Brain microvascular endothelial cell (primary cell): ENCODE measurements at regions not wholly inside any gene's neighbourhood (a gene's known extent, or its start where the extent isn't known, plus 50 kb on each side); places are given as distances from the start of the nearest gene placed in this dataset.
A peak's percentile ranks its signal among the peaks of the same experiment; 100 is the strongest.
"Not testable (repeated sequence)": the region's sequence is repeated elsewhere in the genome, so short reads cannot be mapped to it uniquely, and the experiment has no call there.

Experiments
- DNase-seq: peaks from one replicate; pipeline ENCODE4 v3.0.0-alpha.2; 2020
- H3K27ac ChIP-seq: fragments of 250-450 bp; sonication (Bioruptor Pico); 2 replicates; pipeline ENCODE4 v1.5.1; 2020; ENCODE audit warnings: mild to moderate bottlenecking, moderate library complexity
- H3K27me3 ChIP-seq: fragments of 250-450 bp; sonication (Bioruptor Pico); replicated peaks from 2 replicates; pipeline ENCODE4 v1.5.1; 2020; ENCODE audit warnings: mild to moderate bottlenecking
- H3K36me3 ChIP-seq: fragments of 250-450 bp; sonication (Bioruptor Pico); replicated peaks from 2 replicates; pipeline ENCODE4 v1.5.1; 2020; ENCODE audit warnings: mild to moderate bottlenecking
- H3K4me3 ChIP-seq: 2 replicates; pipeline ENCODE4 v1.5.1; 2011; ENCODE audit warnings: low read depth, mild to moderate bottlenecking, control low read depth, low read length, moderate library complexity
- in situ Hi-C: cut with HindIII; loops from 2 replicates; pipeline ENCODE4 v1.10.0; 2017; ENCODE audit warnings: low sequenced_read_pairs, low pct_ligation_motif_present

DNA sequence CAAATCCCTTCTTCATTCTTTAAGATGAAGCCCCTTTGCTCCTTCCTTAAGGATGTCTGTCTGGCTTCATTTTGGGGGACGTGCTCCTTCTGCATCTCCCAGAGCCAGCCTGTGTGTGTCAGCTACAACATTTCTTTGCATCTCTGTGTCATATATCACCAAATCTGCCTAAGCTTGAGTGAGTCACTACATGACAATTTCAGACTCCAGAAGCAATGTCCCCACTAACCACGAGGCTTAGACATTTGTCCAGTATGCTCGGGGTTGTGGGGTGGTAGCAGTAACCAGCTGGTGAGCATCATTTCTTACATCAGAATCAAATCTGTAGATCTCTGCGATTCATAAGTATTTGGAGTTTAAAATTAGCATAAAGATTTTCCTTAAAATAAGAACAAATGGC lies 54.1 kb upstream of the USP14 start:
- H3K36me3 ChIP-seq, in situ Hi-C loops, H3K4me3 ChIP-seq, H3K27me3 ChIP-seq, H3K27ac ChIP-seq: not testable (repeated sequence)
- DNase-seq: peak; percentile 22

DNA sequence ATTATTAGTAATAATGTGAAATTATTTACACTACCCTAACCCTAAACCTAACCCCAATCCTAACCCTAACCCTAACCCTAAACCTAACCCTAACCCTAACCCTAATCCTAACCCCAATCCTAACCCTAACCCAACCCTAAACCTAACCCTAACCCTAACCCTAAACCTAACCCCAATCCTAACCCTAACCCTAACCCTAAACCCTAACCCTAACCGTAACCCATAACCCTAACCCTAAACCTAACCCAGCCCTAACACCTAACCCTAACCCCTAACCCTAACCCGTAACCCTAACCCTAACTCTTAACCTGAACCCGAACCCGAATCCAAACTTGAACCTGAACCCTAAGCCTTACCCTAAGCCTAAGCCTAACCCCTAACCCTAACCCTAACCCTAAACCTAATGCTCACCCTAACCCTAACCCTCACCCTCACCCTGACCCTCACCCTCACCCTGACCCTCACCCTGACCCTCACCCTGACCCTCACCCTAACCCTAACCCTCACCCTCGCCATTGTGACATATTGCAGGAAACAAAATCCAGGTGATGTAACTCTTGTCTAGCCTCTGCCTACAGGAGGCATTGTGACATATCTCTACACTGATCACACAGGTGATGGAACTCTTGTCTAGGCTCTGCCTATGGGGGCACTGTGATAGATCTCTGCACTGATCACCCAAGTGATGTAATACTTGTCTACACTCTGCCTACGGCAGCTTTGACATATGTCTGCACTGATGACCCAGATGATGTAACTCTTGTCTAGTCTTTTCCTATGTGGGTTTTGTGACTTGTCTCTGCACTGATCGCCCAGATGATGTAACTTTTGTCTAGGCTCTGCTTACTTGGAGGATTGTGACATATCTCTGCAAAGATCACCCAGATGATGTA lies 53.0 kb upstream of the USP14 start:
- peak; percentile 5 for DNase-seq

DNA sequence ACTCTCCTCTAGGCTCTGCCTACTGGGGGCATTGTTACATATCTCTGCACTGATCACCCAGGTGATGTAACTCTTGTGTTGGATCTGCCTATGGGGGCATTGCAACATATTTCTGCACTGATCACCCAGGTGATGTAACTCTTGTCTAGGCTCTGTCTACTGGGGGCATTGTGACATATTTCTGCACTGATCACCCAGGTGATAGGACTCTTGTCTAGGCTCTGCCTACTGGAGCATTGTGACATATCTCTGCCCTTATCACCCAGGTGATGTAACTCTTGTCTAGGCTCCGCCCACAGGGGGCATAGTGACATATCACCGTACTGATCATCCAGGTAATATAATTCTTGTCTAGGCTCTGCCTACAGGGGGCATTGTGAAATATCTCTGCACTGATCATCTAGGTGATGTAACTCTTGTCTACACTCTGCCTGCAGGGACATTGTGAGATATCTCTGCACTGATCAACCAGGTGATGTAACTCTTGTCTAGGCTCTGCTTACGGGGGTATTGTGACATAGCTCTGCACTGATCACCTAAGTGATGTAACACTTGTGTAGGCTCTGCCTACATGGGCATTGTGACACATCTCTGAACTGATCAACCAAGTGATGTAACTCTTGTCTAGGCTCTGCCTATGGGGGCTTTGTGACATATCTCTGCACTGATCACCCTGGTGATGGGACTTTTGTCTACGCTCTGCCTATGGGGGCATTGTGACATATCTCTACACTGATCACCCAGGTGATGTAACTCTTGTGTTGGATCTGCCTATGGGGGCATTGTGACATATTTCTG lies 52.1 kb upstream of the USP14 start:
- H3K36me3 ChIP-seq, H3K4me3 ChIP-seq, H3K27me3 ChIP-seq, in situ Hi-C loops, DNase-seq, H3K27ac ChIP-seq: not testable (repeated sequence)

More for the DNA sequence above, 53.0 kb upstream of the USP14 start:
- H3K4me3 ChIP-seq, H3K27me3 ChIP-seq, H3K36me3 ChIP-seq, H3K27ac ChIP-seq, in situ Hi-C loops: not testable (repeated sequence)

DNA sequence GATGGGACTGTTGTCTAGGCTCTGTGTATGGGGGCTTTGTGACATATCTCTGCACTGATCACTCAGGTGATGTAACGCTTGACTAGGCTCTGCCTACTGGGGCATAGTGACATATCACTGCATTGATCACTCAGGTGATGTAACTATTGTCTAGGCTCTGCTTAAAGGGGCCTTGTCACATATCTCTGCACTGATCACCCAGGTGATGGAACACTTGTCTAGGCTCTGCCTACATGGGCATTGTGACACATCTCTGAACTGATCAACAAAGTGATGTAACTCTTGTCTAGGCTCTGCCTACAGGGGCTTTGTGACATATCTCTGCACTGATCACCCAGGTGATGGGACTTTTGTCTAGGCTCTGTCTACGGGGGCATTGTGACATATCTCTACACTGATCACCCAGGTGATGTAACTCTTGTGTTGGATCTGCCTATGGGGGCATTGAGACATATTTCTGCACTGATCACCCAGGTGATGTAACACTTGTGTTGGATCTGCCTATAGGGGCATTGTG lies 51.4 kb upstream of the USP14 start:
- H3K27ac ChIP-seq, H3K27me3 ChIP-seq, in situ Hi-C loops, H3K36me3 ChIP-seq, DNase-seq, H3K4me3 ChIP-seq: not testable (repeated sequence)

DNA sequence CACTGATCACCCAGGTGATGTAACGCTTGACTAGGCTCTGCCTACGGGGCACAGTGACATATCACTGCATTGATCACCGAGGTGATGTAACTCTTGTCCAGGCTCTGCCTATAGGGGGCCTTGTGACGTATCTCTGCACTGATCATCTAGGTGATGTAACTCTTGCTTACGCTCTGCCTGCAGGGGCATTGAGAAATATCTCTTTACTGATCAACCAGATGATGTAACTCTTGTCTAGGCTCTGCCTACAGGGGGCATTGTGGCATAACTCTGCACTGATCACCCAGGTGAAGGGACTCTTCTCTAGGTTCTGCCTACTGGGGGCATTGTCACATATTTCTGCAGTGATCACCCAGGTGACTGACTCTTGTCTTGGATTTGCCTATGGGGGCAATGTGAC lies 50.9 kb upstream of the USP14 start:
- DNase-seq, in situ Hi-C loops: not testable (repeated sequence)

DNA sequence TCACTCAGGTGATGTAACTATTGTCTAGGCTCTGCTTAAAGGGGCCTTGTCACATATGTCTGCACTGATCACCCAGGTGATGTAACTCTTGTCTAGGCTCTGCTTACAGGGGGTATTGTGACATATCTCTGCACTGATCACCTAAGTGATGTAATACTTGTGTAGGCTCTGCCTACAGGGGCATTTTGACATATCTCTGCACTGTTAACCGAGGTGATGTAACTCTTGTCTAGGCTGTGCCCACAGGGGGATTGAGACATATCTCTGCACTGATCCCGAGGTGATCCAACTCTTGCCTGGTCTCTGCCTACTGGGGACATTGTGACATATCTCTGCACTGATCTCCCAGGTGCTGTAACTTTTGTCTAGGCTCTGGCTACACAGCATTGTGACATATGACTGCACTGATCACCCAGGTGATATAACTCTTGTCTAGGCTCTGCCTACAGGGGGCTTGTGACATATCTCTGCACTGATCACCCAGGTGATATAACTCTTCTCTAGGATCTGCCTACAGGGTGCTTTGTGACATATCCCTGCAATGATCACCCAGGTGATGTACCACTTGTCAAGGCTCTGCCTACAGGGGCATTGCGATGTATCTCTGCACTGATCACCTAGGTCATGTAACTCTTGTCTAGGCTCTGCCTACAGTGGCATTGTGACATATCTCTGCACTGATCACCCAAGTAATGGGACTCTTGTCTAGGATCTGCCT lies 50.3 kb upstream of the USP14 start:
- DNase-seq, H3K4me3 ChIP-seq, H3K27me3 ChIP-seq, H3K27ac ChIP-seq, in situ Hi-C loops, H3K36me3 ChIP-seq: not testable (repeated sequence)

More for the DNA sequence above, 50.9 kb upstream of the USP14 start:
- H3K27ac ChIP-seq, H3K27me3 ChIP-seq, H3K4me3 ChIP-seq, H3K36me3 ChIP-seq: not testable (repeated sequence)
